ENCODE measurements at regions not wholly inside any gene's neighbourhood (a gene's known extent, or its start where the extent isn't known, plus 50 kb on each side); places are given as distances from the start of the nearest gene placed in this dataset.

DNA sequence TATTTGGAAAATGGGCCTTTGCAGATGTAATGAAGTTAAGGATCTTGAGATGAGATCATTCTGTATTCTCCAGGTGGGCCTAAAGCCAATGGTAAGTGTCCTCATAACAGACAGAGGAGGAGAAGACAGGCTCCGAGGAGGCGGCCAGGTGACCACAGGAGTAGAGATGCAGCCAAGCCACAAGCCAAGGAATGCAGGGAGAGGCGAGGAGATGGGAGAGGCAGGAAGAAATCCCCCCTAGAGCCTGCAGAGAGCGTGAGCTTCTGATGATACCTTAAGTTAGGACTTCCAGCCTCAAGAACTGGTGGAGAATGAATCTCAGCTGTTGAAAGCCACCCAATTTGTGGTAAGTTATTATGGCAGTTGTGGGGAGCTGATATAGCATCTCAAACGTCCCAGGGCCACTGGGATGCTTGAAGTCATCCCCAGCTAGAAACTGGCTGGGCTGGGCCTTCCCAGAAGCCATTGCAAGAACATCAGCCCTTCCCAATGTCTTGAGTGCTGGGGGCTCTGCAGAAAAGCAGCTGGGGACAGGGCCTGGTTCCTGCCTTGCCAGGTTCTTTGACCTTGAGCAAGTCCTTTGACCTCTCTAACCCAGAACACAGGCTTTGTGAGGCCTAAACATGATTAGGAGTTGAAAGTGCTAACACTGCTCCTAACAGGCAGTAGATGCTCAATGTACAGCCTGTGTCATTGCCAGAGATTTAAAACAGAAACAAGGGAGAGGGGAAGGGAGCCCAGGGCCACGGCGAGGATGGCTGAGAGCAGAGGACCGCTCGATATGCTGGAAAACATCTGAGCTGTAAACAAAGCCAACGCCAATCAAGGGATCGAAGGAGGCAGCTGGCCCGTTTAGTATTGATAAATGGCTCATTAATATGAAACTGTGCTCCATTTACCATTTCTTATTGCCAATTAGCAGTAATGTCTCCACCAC, 632.3 kb downstream of the TBC1D22A start:
- no peak for DNase-seq

- DNase-seq = no peak
Observed at GRCh38 chr22:47393191-47393590, 630.7 kb downstream of the TBC1D22A start.

- no peak for DNase-seq
Observed at GRCh38 chr22:47392729-47393128, 630.3 kb downstream of the TBC1D22A start.

GRCh38 chr22:47392054-47392347, 629.6 kb downstream of the TBC1D22A start:
- no peak for DNase-seq

- no peak for DNase-seq
Observed at GRCh38 chr22:47391169-47392053, 629.0 kb downstream of the TBC1D22A start.

- DNase-seq = no peak
Observed at GRCh38 chr22:47390026-47390970, 627.8 kb downstream of the TBC1D22A start.

DNA sequence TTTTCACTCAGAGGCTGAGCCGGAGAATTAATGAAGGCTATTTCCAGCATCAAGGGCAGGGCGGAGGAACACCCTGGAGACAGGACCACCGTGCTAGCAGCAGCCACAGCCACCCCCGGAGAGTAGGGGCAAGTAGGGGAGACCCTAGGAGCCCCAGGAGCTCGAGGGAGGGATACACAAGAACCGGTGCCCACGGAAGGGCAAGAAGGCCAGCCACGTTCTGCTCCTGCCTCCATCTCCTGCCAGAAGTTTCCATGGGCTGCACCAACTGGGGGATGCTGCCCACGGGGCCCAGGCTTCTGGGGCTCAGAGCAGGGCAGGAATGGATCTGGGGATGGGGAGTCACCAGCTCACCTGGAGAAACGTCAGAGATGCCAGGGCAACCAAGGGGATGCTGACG, 626.8 kb downstream of the TBC1D22A start:
- DNase-seq = no peak

GRCh38 chr22:47388778-47389177, 626.3 kb downstream of the TBC1D22A start:
- DNase-seq = no peak

- no peak for DNase-seq
Observed at GRCh38 chr22:47388331-47388730, 625.9 kb downstream of the TBC1D22A start.

GRCh38 chr22:47386812-47387510, 624.5 kb downstream of the TBC1D22A start:
- no peak for DNase-seq

GRCh38 chr22:47384977-47385376, 622.5 kb downstream of the TBC1D22A start:
- DNase-seq = no peak

GRCh38 chr22:47382164-47382890, 619.9 kb downstream of the TBC1D22A start:
- DNase-seq = no peak

DNA sequence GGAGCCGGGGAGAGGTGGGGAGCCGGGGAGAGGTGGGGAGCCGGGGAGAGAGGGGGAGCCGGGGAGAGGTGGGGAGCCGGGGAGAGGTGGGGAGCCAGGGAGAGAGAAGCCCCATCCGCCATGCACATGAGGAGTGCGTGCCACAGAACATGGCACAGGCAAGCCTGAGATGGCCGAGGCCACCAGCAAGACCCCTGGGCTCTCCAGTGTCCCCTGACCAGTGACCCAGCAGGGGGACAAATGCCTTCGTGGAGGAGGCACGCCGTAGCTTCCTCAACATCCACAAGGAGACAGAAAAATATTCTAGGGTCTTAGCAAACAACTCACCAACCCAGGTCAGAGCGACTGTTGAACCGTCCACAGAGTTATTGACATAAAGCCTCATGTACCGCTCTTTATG, 618.8 kb downstream of the TBC1D22A start:
- DNase-seq = no peak

GRCh38 chr22:47380692-47381091, 618.2 kb downstream of the TBC1D22A start:
- no peak for DNase-seq

- DNase-seq = no peak
Observed at GRCh38 chr22:47379037-47379436, 616.6 kb downstream of the TBC1D22A start.

GRCh38 chr22:47377926-47378560, 615.6 kb downstream of the TBC1D22A start:
- DNase-seq = no peak

GRCh38 chr22:47376901-47377505, 614.6 kb downstream of the TBC1D22A start:
- DNase-seq = no peak

GRCh38 chr22:47376322-47376700, 613.9 kb downstream of the TBC1D22A start:
- no peak for DNase-seq

GRCh38 chr22:47375621-47376321, 613.3 kb downstream of the TBC1D22A start:
- no peak for DNase-seq

All from inflammatory macrophage treated with lipopolysaccharide for 1 hour (primary cell).